HG02970 (cell line): ENCODE measurements at regions not wholly inside any gene's neighbourhood (a gene's known extent, or its start where the extent isn't known, plus 50 kb on each side); places are given as distances from the start of the nearest gene placed in this dataset.
"Not testable (repeated sequence)": the region's sequence is repeated elsewhere in the genome, so short reads cannot be mapped to it uniquely, and the experiment has no call there.

Experiments
- ATAC-seq: cut with Tn5 transposase; IDR thresholded peaks from one replicate; pipeline ENCODE4 v1.9.1; 2021; ENCODE audit warnings: mild to moderate bottlenecking, moderate library complexity, moderate number of reproducible peaks; ENCODE audit not compliant: unreplicated experiment, low FRiP score

DNA sequence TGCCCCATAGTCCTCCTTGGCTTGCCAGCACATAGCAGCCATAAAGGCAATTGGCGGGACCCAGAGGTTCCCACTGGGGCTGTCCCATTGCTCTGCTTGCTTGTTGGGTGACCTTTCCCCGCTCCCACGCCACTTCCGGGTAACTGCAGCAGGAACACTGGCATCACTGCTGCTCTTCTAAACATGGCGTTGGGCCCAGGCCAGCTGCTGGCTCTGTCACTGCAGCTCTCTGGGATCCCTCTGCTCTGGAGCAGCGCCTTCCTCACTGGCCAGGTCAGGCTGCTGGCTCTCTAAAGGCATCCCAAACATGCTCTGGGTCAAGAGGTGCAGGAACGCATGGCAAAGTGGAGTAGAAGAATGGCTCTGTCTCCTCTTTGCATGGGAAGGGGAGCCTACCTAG lies 92.9 kb downstream of the DRD1 start:
- no peak for ATAC-seq

DNA sequence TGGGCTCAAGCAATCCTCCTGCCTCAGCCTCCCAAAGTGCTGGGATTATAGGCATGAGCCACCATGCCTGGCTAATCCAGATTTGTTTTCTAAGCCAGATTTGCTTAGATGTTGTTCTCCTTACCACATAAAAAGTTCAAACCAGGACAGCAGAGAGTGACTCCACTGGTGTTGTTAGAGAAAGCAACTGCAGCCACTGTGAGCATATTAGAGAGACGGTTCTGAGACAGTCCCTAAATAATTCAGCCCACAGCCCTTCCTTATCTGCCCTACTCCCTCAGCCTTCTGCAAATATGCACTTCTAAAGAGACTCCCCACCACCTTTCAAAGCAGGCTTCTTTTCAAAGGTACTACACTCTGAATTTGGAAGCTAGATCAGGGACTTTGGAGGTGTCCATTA lies 96.1 kb downstream of the DRD1 start:
- ATAC-seq: no peak

DNA sequence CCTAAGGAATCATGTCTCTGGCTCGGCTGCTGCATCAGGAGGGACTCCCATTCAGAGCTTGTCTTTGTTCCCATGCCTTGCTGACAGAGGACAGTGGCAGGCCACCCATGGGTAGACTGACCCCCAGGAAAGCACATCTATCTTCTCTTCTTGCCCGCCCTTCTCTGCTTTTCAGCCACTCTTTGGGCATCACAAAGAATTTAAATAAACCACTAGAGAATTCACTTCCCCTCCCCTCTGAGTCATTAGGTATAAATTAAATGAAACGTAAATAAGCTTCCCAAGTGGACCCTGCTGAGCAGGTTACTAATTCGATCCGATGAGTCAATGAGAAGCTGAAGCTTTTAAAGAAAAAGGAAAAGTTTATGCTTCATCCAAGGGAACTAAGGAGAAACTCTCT lies 97.0 kb downstream of the DRD1 start:
- no peak for ATAC-seq

DNA sequence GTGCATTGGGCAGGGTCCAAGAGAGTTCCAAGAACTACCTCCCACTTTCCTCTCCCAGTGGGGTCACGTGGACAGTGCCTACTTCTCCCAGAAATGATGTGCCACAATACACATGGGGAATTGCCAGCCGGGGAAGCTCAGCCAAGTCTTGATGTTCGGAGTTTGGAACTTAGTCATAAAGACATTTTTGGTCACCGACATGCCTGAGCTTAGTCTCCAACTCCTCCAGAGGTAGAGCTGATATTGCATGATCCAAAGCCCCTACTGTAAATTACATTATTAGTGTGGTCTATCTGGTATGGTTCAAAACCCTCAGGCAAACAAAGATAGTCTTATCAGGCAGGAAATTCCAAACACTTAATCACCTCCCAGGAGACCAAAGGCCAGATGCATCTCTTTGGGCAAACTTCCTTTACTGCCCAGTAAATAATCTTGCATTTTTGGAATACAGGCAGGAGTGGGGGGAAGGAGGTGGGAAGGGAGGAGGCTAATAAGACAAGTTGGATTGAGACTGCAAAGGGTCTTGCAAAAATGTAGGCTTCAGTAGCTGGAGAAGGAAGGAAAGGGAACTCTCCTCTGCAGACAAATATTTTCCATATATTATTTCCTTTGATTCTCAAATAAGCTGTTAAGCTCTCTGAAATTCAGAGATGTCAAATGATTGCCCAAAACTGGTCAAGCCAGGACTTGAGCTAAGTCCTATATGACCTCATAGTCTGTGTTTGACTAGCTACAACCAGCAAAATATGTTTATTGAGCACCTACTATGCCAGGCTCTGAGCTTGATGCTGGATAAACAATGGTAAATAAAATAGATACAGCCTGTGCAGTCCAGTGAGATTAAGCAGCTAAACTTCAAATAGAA lies 99.4 kb downstream of the DRD1 start:
- ATAC-seq: no peak

DNA sequence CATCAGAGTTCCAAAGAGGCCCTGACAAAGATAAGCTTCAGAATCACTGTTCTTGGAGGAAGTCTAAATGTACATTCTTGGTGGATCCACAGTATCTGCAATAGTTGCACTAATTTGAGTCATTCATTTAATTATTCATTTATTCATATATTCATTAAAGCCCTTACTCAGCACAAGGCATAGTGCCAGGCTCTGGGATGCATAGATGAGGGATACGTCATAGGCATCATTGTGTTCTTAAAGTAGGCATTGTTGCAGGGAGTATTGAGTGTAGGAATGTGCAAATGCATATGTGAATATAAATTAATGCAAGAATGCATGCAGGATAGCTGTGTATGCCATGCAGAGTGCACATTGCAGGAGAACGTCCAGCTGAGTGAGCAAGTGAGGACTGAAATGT lies 100.7 kb downstream of the DRD1 start:
- ATAC-seq: no peak

DNA sequence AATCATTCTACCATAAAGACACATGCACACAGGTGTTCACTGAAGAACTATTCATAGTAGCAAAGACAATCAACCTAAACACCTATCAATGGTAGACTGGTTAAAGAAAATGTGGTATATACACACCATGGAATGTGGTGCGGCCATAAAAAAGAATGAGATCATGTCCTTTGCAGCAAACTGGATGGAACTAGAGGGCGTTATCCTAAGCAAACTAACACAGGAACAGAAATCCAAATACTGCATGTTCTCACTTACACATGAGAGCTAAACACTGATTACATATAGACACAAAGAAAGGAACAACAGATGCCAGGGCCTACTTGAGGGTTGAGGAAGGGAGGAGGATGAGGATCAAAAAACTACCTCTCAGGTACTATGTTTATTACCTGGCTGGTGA lies 103.8 kb downstream of the DRD1 start:
- ATAC-seq: no peak

DNA sequence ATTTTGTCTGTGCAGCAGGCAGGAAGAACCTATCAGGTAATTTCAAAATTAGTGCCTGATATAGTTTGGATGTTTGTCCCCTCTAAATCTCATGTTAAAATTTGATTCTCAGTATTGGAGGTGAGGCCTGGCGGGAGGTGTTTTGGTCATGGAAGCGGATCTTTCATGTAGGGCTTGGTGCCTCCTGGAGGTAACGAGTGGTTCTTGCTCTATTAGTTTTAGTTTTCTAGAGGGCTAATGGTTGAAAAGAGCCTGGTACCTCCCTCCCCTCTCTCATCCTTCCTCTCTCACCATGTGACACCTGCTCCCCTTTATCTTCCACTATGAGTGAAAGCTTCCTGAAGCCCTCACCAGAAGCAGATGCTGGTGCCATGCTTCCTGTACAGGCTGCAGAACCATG lies 106.3 kb downstream of the DRD1 start:
- ATAC-seq: no peak

DNA sequence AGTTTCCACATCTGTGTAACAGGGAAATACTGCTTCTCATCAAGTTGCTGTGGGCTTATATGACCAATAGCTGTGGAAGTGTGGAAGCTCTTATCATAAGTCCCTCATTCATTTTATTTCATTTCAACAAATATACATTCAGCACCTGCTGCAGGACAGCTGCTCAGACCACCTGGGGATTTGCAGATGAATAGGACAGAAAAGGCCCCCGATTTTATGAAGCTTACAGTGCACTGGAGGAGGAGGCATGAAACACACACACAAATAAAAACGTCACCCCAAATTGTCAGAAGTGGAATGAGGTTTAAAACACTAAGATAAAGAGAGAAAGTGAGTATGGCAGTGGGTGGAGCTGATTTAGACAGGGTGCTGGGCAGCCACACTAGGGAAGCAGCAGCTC lies 107.2 kb downstream of the DRD1 start:
- no peak for ATAC-seq

DNA sequence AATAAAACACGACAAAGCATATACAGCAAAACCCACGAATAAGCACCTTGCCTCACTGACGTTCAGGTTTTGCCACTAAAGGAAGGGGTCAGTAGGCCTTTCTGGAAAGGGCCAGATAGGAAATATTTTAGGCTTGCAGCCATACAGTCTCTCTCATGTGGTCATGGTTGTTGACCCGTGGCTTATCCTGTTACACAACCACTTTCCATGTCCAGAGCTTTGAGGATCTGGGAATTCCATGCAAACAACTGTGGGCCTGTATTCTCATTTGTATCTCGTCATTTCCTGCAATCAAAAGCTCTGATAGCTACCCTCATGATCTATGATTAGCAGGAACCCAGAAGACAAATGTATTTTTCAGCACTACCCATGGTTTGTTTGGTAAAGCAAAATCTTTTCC lies 108.3 kb downstream of the DRD1 start:
- no peak for ATAC-seq

DNA sequence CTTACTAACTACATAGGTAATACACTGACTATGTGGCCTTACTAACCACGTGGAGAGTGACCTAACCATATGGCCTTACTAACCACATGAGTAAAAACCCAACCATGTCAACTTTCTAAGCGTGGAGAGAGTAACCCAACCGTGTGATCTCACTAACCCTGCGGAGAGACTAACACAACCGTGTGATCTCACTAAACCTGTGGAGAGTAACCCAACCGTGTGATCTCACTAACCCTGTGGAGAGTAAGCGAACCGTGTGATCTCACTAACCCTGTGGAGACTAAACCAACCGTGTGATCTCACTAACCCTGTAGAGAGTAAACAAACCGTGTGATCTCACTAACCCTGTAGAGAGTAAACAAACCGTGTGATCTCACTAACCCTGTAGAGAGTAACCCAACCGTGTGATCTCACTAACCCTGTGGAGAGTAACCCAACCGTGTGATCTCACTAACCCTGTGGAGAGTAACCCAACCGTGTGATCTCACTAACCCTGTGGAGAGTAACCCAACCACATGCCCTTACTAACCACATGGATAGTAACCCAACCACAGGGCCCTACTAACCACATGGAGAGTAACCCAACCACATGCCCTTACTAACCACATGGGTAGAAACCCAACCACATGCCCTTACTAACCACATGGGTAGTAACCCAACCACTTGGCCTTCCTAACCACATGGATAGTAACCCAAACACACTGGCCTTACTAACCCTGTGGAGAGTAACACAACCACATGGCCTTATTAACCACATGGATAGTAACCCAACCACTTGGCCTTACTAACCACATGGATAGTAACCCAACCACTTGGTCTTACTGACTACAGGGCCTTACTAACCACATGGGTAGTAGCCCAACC lies 112.6 kb downstream of the DRD1 start:
- not testable (repeated sequence) for ATAC-seq

DNA sequence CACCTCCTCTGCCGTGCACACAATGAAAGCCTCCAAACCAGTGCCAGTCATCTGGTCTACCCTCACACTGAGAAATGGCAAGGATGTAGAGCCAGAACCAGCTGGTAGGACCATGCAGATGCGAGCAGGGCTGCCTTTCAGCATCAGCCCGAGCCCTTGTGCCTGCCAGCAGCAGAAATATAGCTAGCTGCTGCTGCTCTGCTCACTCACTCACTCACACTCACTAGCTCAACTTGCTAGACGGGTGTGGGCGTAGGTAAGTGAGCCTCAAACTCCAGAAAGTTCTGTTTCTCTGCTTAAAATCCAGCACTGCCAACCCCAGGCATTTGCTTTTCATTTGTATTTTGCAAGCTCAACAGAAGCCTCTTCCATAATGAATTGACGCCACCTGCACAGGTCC lies 114.0 kb downstream of the DRD1 start:
- no peak for ATAC-seq

DNA sequence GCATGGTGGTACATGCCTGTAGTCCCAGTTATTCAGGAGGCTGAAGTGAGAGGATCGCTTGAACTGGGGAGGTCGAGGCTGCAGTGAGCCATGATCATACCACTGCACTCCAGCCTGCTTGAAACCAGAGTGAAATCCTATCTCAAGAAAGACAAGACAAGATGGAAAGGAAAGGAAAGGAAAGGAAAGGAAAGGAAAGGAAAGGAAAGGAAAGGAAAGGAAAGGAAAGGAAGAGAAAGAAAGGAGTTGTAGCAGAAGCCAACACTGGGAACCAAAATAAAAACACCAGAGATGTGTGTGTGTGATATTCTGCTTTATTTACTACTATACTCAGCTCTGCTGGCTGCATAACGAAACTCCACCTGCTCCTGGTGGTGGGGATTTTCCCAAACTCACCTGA lies 115.3 kb downstream of the DRD1 start:
- no peak for ATAC-seq

DNA sequence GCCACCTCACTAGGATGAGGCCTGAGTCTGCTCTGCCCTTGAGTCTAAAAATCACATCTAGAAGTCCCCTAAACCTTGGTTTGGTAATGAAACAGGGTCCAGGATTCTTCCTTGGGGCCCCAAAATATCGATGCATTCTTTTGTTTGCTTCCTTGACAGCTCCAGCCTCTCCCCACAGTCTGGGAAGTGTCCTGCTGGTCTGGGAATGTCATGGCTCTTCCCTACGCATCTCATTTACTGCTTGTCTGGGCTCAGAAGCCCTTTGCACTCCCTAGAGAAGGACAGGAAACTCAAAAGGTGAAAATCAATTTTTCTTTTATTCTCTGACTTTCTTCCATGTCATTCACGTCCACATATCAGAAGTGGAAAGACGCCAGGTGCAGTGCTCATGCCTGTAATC lies 115.8 kb downstream of the DRD1 start:
- ATAC-seq: no peak

DNA sequence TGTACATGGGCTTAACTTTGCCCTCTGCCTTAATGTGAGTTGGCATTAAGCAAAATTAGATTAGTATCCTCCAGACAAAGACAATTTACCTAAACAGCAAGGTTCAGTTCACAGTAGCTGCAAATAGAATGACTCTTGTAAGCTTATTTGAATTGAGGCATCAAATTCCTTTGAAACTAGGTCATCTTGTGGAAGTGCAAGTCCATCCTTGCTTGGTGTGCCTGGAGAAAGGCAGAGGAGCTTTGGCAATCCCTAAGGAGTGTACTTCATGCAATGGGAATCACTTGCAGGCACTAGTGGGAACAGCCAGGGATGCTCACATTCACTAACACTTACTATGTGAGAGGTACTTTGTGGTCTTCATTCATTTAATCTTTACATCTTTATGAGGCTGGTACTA lies 118.3 kb downstream of the DRD1 start:
- no peak for ATAC-seq

DNA sequence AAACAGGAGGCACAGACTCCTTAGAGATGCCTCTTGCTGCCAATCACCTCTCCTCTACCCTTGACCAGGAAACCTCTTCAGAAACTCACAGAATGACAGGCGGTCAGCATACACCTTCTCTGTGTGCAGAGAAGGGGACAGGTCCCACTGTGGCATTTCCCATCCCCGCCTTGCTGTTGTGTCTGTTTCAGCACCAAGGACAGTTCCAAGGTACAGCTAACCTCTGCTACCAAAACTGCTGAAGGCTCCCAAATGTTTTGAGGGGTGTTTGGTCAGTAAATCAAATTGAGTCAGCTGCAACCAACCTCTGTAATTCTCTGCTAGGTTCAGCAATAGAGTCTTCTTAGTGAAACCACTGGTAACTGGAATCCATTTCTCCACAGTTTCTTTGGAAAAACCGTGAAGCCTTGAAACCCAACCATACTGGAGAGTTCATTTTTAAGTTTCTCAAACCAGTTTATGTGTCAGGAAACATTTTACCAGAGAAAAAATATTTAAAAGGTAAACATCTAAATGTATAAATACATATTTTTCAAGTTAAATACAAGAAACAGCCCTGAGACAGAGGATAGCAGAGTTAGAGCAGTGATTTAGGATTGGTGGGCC lies 122.0 kb downstream of the DRD1 start:
- no peak for ATAC-seq

DNA sequence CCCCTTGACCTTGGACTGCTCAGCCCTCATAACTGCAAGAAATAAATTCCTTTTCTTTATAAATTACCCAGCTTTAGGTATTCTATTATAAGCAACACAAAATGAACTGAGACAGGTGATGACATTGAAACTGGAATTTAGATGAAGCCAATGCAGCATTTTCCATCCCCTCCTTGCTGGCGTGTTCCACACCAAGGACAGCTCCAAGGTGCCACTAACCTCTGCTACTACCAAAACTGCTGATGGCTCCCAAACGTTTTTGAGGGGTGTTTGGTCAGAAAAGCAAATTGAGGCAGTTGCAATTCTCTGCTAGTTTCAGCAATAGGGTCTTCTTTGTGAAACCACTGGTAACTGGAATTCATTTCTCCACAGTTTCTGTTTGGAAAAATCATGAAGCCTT lies 124.8 kb downstream of the DRD1 start:
- ATAC-seq: no peak

DNA sequence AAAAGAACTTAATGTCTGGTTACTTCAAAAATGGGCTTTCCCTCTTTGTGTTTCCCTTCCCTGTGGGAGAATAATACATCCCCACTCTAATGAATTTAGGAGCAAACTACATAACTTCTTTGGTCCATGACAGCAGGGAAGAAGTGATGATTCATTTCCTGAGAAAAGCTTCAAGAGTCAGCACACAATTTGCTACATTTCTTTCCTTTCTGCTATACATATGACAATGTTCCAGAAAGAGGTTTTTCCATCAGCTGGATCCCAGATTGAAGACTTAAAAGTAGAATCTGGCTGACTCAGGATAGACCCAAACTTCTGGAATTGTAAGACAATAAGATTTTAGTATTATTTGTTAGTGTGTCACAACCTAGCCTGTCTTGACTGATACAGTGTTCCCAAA lies 126.1 kb downstream of the DRD1 start:
- ATAC-seq: no peak

DNA sequence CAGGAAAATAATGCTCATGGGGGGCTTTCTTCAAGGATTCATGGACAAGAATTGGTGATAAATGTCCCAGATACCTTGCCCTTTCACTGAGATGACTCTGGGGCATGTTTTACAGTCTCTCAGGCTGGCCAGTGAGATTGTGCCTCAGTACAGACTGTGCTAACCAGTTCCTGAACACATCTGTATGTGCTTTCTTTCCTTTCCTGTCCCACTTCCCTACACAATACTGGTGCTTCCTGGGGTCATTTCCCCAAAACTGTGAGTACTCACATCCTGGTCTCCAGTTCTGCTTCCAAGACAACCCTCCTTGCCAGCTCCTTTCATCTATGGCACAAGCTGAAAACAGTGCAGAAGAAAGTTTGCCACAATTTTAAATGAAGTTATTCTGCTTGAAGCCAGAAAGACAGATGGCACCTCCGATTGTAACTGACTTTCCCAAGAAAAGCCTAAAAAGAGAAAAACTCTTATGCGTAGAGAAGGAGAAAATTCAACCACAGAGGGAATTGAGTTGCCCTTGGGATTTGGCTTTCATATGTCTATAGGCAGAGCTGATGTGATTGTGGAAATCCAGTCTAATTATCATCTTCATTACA lies 134.7 kb downstream of the DRD1 start:
- no peak for ATAC-seq

DNA sequence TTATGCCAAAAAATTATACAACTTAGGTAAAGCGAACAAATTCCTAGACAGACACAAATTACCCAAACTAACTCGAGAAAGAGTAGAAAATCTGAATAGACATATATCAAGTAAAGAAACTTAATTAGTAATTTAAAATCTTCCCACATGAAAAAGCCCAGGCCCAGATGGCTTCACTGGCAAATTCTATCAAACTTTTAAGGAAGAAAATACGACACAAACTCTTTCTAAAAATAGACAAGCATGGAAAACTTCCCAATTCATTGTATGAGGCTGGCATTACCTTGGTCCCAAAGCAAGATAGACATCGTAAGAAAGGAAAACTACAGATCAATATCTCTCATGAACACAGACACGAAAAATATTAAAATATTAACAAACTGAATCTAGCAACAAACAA lies 135.3 kb downstream of the DRD1 start:
- ATAC-seq: no peak

DNA sequence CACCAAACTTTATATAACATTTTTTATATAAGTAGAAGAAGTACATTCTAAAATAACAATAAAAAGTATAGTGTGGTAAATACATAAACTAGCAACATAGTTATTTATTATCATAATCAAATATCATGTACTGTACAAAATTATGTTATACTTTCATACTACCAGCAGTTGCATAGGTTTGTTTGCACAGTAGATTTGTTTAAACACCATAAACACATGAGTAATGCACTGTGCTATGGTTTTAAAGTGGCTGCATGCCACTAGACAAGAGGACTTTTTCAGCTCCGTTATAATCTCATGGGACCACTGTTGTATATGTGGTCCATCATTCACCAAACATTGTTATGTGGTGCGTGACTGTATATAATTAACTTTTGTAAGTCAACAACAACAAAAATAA lies 137.6 kb downstream of the DRD1 start:
- ATAC-seq: no peak

DNA sequence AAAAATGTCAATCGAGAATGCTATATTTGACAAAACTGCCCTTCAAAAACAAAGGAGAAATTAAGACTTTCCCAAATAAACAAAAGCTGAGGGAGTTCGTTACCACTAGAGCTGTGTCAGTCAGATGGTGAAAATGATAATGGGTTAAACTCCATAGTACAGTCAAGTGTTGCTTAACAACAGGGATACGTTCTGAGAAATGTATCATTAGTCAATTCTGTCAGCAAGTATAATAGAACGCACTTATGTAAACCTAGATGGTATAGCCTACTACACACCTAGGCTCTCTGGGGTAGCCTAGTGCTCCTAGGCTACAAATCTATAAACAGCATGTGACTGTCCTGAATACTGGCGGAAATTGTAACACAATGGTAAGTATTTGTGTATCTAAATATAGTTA lies 138.7 kb downstream of the DRD1 start:
- ATAC-seq: no peak
